Gastroesophageal sphincter (tissue), 4 donors: ENCODE measurements at regions not wholly inside any gene's neighbourhood (a gene's known extent, or its start where the extent isn't known, plus 50 kb on each side); places are given as distances from the start of the nearest gene placed in this dataset.
"Not testable (repeated sequence)": the region's sequence is repeated elsewhere in the genome, so short reads cannot be mapped to it uniquely, and the experiment has no call there.

ENCODE experiments used
- ATAC-seq: fragments of 150-250 bp; one replicate; pipeline ENCODE4 v1.9.1; 2016; ENCODE audit warnings: mild to moderate bottlenecking, moderate library complexity
- H3K27ac ChIP-seq, 4 donors: fragments of 200-600 bp; sonication (generic) in 3 of 4; 1 replicate in 3 of 4; 2 replicates in 1 of 4; pipeline ENCODE4 v1.5.1; 2016 to 2019
- H3K27me3 ChIP-seq: fragments of 200-600 bp; sonication (generic); one replicate; pipeline ENCODE4 v1.5.1; 2019
- H3K36me3 ChIP-seq, 2 donors: fragments of 200-600 bp; sonication (generic); one replicate each; pipeline ENCODE4 v1.5.1; 2019; ENCODE audit warnings: control low read depth in 1 of 2
- H3K4me1 ChIP-seq, 3 donors: fragments of 200-600 bp; sonication (generic); 1 replicate in 2 of 3; 2 replicates in 1 of 3; pipeline ENCODE4 v1.5.1; 2016 to 2019; ENCODE audit warnings: control low read depth in 2 of 3
- H3K4me3 ChIP-seq, 2 donors: fragments of 200-600 bp; sonication (generic); one replicate each; pipeline ENCODE4 v1.5.1; 2019; ENCODE audit warnings: mild to moderate bottlenecking in 1 of 2, moderate library complexity in 1 of 2
- H3K9me3 ChIP-seq, 3 donors: fragments of 200-600 bp; sonication (generic); one replicate each; pipeline ENCODE4 v1.5.1; 2017 to 2019; ENCODE audit warnings: control low read depth in 2 of 3
- CTCF ChIP-seq, 4 experiments: fragments of 200-600 bp in 2 of 4; fragments of 450-650 bp in 2 of 4; sonication (generic) in 1 of 4; IDR thresholded peaks; one replicate each; pipeline ENCODE4 v1.5.1; 2017 to 2019; ENCODE audit warnings: antibody characterized with exemption in 4 of 4, mild to moderate bottlenecking in 2 of 4, moderate library complexity in 2 of 4
- EP300 ChIP-seq: sonication (generic); formaldehyde crosslinking; IDR thresholded peaks from one replicate; pipeline ENCODE4 v1.6.1; 2017; ENCODE audit warnings: antibody characterized with exemption, mild to moderate bottlenecking
- POLR2A ChIP-seq, 2 donors: fragments of 450-650 bp; IDR thresholded peaks; one replicate each; pipeline ENCODE4 v1.6.1; 2017; ENCODE audit warnings: antibody characterized with exemption in 2 of 2, mild to moderate bottlenecking in 2 of 2, moderate library complexity in 1 of 2
- POLR2AphosphoS5 ChIP-seq: sonication (generic); formaldehyde crosslinking; IDR thresholded peaks from one replicate; pipeline ENCODE4 v1.6.1; 2017; ENCODE audit warnings: antibody characterized with exemption
- WGBS, 2 donors: methylation state at CpG; one replicate each; pipeline ENCODE4 v1.1.5; 2018; ENCODE audit warnings: low coverage in 1 of 2; 5-methylcytosine and 5-hydroxymethylcytosine counted together

DNA sequence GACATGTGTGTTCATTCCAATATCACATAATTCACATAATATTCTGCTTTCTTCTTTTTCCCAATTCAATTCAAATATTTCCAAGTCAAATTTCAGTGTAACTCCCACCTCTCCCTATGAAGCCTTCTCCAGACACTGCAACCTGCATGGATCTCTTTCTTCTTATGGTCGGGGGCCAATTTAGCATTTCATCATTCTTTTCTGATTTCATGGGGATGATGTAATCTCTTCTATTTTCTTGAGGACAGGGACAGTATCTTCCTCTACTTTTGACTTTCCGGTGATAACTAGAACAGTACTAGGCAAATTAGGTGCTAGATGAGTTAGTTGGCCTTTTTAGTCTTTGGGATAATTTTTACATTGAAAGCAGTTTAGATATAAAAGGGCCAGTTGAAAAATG lies 92.7 kb downstream of the CARTPT start:
- WGBS, 2 donors = 100% methylated on average over 1 to 2 of the region's 2 CpGs
- H3K4me3 ChIP-seq = no peak overlapping the region
- ATAC-seq = no peak
- no peak for TF ChIP-seq POLR2AphosphoS5
- no peak for TF ChIP-seq POLR2A (IDR thresholded peaks at IDR 0.05)
- TF ChIP-seq CTCF (IDR thresholded peaks at IDR 0.05) = no peak
- TF ChIP-seq EP300 = no peak
- H3K9me3 ChIP-seq = no peaks in the 10 kb centered on the region
- H3K27me3 ChIP-seq = no peaks in the 10 kb centered on the region
- H3K4me1 ChIP-seq = peaks cover 0 to 16% (median 3%) of the 10 kb centered on the region in 3 donors
- no peaks in the 10 kb centered on the region for H3K36me3 ChIP-seq
- no peak overlapping the region for H3K27ac ChIP-seq

GRCh38 chr5:71816307-71816706 lies 97.2 kb downstream of the CARTPT start:
- no peaks in the 10 kb centered on the region for H3K4me1 ChIP-seq
- no peaks in the 10 kb centered on the region for H3K27me3 ChIP-seq
- WGBS, 2 donors = 64 to 90% methylated on average over 2 to 3 of the region's 4 CpGs
- H3K36me3 ChIP-seq = no peaks in the 10 kb centered on the region
- H3K27ac ChIP-seq = no peak overlapping the region
- peaks cover 0 to 8% (median 0%) of the 10 kb centered on the region in 3 donors for H3K9me3 ChIP-seq
- TF ChIP-seq CTCF (IDR thresholded peaks at IDR 0.05) (no peak), EP300 (no peak), POLR2A (IDR thresholded peaks at IDR 0.05) (no peak), POLR2AphosphoS5 (no peak)
- H3K4me3 ChIP-seq = no peak overlapping the region
- ATAC-seq = no peak

- TF ChIP-seq EP300 (no peak), POLR2AphosphoS5 (no peak), POLR2A (IDR thresholded peaks at IDR 0.05) (no peak), CTCF (IDR thresholded peaks at IDR 0.05) (no peak)
- Histone ChIP-seq H3K27me3 (no peaks in the 10 kb centered on the region), H3K27ac (no peak overlapping the region), H3K4me3 (no peak overlapping the region), H3K36me3 (no peaks in the 10 kb centered on the region), H3K9me3 (peaks cover 0 to 10% (median 0%) of the 10 kb centered on the region in 3 donors), H3K4me1 (no peaks in the 10 kb centered on the region)
- 93 to 96% methylated on average over 3 to 7 of the region's 7 CpGs for WGBS, 2 donors
- no peak for ATAC-seq
Observed at GRCh38 chr5:71817891-71818290, 98.8 kb downstream of the CARTPT start.

- Histone ChIP-seq H3K36me3 (no peaks in the 10 kb centered on the region), H3K27ac (no peak overlapping the region), H3K4me1 (no peaks in the 10 kb centered on the region), H3K4me3 (no peak overlapping the region), H3K27me3 (no peaks in the 10 kb centered on the region), H3K9me3 (peaks cover 0 to 22% (median 0%) of the 10 kb centered on the region in 3 donors)
- TF ChIP-seq POLR2A (IDR thresholded peaks at IDR 0.05) (no peak), EP300 (no peak), CTCF (IDR thresholded peaks at IDR 0.05) (no peak)
- WGBS, 2 donors = 93 to 100% methylated on average over 1 of the region's 1 CpG
- no peak for ATAC-seq
Observed at GRCh38 chr5:71821029-71821428, 102.0 kb downstream of the CARTPT start.

- not testable (repeated sequence) for ATAC-seq, H3K27ac ChIP-seq, H3K4me1 ChIP-seq, H3K27me3 ChIP-seq, H3K36me3 ChIP-seq, H3K4me3 ChIP-seq
- H3K9me3 ChIP-seq = peaks cover 0 to 27% (median 0%) of the 10 kb centered on the region in 3 donors
Observed at GRCh38 chr5:71822065-71822464, 103.0 kb downstream of the CARTPT start.

- 85 to 100% methylated on average over 1 of the region's 1 CpG for WGBS, 2 donors
- Histone ChIP-seq H3K4me1 (peaks cover under 1 to 28% (median 8%) of the 10 kb centered on the region in 3 donors), H3K27ac (no peak overlapping the region), H3K27me3 (no peaks in the 10 kb centered on the region), H3K36me3 (no peaks in the 10 kb centered on the region), H3K4me3 (no peak overlapping the region), H3K9me3 (peaks cover 0 to 22% (median 0%) of the 10 kb centered on the region in 3 donors)
- TF ChIP-seq POLR2AphosphoS5 (no peak), CTCF (IDR thresholded peaks at IDR 0.05) (no peak), POLR2A (IDR thresholded peaks at IDR 0.05) (no peak), EP300 (no peak)
- no peak for ATAC-seq
Observed at GRCh38 chr5:71825992-71826391, 106.9 kb downstream of the CARTPT start.
